Mesothelial cell of epicardium (in vitro differentiated cells): ENCODE measurements at regions not wholly inside any gene's neighbourhood (a gene's known extent, or its start where the extent isn't known, plus 50 kb on each side); places are given as distances from the start of the nearest gene placed in this dataset.

Source experiments
- DNase-seq, 2 experiments: peaks; one replicate each; pipeline ENCODE4 v3.0.0; 2021; ENCODE audit warnings: low spot score in 2 of 2; ENCODE audit not compliant: unreplicated experiment in 2 of 2
- H3K27ac Mint-ChIP-seq: 2 replicates; pipeline ENCODE4 v1.8.0; 2021; ENCODE audit warnings: mixed read lengths
- H3K27me3 Mint-ChIP-seq: 2 replicates; pipeline ENCODE4 v1.8.0; 2021; ENCODE audit warnings: low read depth, mixed read lengths
- H3K36me3 Mint-ChIP-seq: 2 replicates; pipeline ENCODE4 v1.8.0; 2021; ENCODE audit warnings: mixed read lengths
- H3K4me1 Mint-ChIP-seq: 2 replicates; pipeline ENCODE4 v1.8.0; 2021; ENCODE audit warnings: mixed read lengths
- H3K4me3 Mint-ChIP-seq: 2 replicates; pipeline ENCODE4 v1.8.0; 2021; ENCODE audit warnings: mild to moderate bottlenecking, moderate library complexity, mixed read lengths
- H3K9me3 Mint-ChIP-seq: 2 replicates; pipeline ENCODE4 v1.8.0; 2021; ENCODE audit warnings: mixed read lengths
- TF ChIP-seq, protein P1 (sequence below): fragments of 200-600 bp; sonication (generic); IDR thresholded peaks from one replicate; pipeline ENCODE4 v1.5.0; 2021; ENCODE audit warnings: antibody characterized with exemption; ENCODE audit not compliant: unreplicated experiment

DNA sequence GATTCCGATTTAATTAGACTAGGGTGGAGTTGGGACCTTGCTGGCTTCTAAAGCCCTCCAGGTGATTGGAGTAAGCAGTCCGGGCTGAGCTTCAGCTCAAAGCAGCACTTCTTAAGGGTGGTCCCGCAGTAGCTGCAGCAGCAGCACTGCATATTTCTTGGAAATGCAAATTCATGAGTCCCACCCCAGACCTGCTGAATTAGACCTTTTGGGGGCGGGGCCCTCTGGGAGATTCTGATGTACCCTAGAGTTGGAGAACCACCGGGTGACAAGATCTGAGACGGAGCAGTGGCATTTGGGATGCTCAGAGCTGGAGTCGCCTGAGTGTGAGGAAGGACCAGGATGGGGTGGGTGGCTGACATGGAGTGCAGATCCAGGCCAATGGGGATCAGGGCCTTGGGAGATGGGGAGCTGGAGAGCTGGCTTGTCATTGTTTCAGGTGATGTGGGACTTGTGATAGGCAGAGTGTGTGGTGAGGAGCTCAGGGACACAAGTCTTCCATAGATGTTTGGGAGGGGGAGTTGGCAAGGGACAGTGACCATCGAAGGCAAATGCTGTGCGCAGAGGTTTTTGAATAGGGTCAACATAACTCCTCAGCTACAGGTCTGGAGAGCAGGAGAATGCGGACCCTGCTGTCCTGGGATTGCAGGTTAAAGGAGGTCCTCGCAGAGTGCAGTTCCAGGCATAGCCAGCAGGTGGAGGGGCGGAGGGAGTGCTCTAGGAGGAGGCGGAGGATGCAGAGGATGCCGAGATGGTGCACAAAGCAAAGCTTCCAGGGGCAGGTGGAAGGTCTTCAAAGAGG is 130.9 kb upstream of the RAB12 start:
- no peak overlapping the region for H3K27ac Mint-ChIP-seq
- no peaks in the 10 kb centered on the region for H3K9me3 Mint-ChIP-seq
- DNase-seq, result peak; percentile 45 to 84
- TF ChIP-seq, protein P1, sequence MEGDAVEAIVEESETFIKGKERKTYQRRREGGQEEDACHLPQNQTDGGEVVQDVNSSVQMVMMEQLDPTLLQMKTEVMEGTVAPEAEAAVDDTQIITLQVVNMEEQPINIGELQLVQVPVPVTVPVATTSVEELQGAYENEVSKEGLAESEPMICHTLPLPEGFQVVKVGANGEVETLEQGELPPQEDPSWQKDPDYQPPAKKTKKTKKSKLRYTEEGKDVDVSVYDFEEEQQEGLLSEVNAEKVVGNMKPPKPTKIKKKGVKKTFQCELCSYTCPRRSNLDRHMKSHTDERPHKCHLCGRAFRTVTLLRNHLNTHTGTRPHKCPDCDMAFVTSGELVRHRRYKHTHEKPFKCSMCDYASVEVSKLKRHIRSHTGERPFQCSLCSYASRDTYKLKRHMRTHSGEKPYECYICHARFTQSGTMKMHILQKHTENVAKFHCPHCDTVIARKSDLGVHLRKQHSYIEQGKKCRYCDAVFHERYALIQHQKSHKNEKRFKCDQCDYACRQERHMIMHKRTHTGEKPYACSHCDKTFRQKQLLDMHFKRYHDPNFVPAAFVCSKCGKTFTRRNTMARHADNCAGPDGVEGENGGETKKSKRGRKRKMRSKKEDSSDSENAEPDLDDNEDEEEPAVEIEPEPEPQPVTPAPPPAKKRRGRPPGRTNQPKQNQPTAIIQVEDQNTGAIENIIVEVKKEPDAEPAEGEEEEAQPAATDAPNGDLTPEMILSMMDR, result peak; percentile 87
- peaks cover 42% of the 10 kb centered on the region for H3K27me3 Mint-ChIP-seq
- no peaks in the 10 kb centered on the region for H3K4me1 Mint-ChIP-seq
- no peak overlapping the region for H3K4me3 Mint-ChIP-seq
- no peaks in the 10 kb centered on the region for H3K36me3 Mint-ChIP-seq

DNA sequence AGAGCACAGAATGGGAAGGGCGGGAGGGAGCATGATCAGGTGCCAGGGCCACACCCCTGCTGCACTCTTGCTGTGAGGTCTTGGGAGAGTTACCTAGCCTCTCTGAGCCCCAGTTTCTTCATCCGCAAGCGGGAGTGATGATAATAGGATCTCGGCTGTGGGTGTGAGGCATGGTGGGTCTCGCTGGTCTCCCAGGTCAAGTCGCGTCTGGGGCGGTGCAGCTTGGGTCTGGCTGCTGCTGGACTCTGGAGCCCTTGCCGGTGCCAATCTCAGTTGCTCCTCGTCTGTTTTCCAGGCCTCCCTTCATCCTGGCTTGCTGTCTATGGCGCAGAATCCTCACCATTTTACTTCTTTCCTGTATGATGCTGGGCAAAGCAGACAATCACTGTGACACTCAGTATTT is 130.3 kb upstream of the RAB12 start:
- no peaks in the 10 kb centered on the region for H3K4me1 Mint-ChIP-seq
- H3K27me3 Mint-ChIP-seq, result peaks cover 40% of the 10 kb centered on the region
- no peak overlapping the region for H3K27ac Mint-ChIP-seq
- no peak for DNase-seq
- H3K36me3 Mint-ChIP-seq, result no peaks in the 10 kb centered on the region
- H3K4me3 Mint-ChIP-seq, result no peak overlapping the region
- TF ChIP-seq, protein P1, result peak; percentile 46
- no peaks in the 10 kb centered on the region for H3K9me3 Mint-ChIP-seq

GRCh38 chr18:8479789-8480188 is 129.4 kb upstream of the RAB12 start:
- no peak overlapping the region for H3K4me3 Mint-ChIP-seq

DNA sequence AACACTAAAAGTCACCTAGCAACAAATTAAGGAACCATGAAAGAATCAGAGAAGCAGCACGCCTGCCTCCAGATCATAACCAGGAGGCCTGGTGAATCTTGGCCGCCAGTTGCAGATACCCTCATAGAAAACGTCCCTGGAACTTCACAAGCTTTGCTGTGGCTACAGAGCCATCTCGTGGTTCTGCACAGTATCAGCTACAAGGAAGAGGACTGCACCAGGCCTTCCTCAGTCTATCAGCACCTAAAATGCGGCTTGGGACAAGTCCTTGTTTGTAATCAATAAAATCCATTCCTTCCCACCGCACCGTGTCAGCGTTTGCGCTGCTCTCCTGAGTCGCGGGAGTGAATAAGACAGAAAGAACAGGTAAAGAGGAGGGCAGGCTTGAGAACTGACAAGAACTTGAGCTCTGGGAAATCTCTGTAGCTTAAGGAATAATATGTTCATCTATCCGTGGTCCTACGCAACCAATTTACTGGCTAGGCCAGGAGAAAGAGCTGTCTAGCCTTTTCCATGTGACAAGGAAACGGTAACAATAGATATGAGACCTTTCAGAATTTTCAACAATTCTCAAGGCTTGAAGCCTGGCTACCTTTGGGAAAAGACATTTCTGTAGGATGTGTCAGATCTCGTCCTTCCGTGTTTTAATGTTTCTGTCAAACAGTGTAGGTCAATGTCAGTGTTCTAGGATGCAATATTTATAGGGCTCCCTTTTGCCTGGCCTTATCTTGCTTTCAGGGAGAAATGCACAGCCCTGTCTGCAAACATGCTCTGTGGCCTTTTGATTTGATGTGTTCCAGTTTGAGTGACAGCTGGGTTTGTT is 128.5 kb upstream of the RAB12 start:
- Mint-ChIP-seq H3K36me3 (no peaks in the 10 kb centered on the region), H3K27me3 (peaks cover 35% of the 10 kb centered on the region), H3K4me3 (no peak overlapping the region), H3K27ac (no peak overlapping the region), H3K4me1 (no peaks in the 10 kb centered on the region), H3K9me3 (no peaks in the 10 kb centered on the region)
- TF ChIP-seq, protein P1, result no peak
- peak in 1 of 2 experiments; percentile 49 for DNase-seq

More at GRCh38 chr18:8479789-8480188, 129.4 kb upstream of the RAB12 start:
- peak in 1 of 2 experiments; percentile 14 for DNase-seq
- no peak overlapping the region for H3K27ac Mint-ChIP-seq
- H3K9me3 Mint-ChIP-seq, result no peaks in the 10 kb centered on the region
- no peaks in the 10 kb centered on the region for H3K36me3 Mint-ChIP-seq
- H3K4me1 Mint-ChIP-seq, result no peaks in the 10 kb centered on the region
- TF ChIP-seq, protein P1, result no peak
- H3K27me3 Mint-ChIP-seq, result peaks cover 36% of the 10 kb centered on the region

DNA sequence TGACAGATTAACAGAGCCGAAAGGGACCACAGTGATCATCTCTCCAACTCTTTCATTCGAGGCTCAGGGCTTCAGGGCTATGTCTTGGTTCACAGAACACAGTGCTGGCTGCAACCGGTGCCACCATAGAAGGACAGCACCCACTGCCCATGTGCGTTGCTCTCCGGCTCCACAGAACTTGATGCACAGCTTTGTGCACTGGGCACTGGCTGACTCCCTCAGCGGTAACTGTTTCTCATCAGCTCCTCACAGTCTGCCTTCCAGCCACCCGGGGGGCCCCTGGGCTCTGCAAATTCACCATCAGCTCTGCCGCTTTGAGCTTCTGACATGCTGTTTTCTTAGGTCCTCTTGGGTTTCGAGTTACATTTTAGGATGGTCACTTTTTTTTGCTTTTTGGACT is 124.3 kb upstream of the RAB12 start:
- H3K36me3 Mint-ChIP-seq, result no peaks in the 10 kb centered on the region
- DNase-seq, result no peak
- no peaks in the 10 kb centered on the region for H3K4me1 Mint-ChIP-seq
- peaks cover 12% of the 10 kb centered on the region for H3K27me3 Mint-ChIP-seq
- H3K27ac Mint-ChIP-seq, result no peak overlapping the region
- H3K9me3 Mint-ChIP-seq, result no peaks in the 10 kb centered on the region
- TF ChIP-seq, protein P1, result no peak
- no peak overlapping the region for H3K4me3 Mint-ChIP-seq
